ENCODE measurements at regions not wholly inside any gene's neighbourhood (a gene's known extent, or its start where the extent isn't known, plus 50 kb on each side); places are given as distances from the start of the nearest gene placed in this dataset.

GRCh38 chr16:73997971-73998370, 298.6 kb upstream of the PSMD7 start:
- Histone ChIP-seq H3K14ac (replicated peaks; ENCODE audit: low read depth, low read length) (no peak overlapping the region), H3K4me3 (ENCODE audit: insufficient read depth, low read depth, low read length) (no peak overlapping the region), H3K18ac (ENCODE audit: low read depth, low read length) (no peak overlapping the region), H3K9ac (ENCODE audit: low read depth, low read length) (no peak overlapping the region), H2BK20ac (ENCODE audit: low read depth, low read length) (no peak overlapping the region), H4K5ac (ENCODE audit: low read depth, low read length) (no peak overlapping the region), H2BK15ac (ENCODE audit: low read depth, low read length) (no peak overlapping the region), H4K20me1 (ENCODE audit: insufficient read depth, low read length) (no peaks in the 10 kb centered on the region), H2AFZ (replicated peaks; ENCODE audit: low read length, poor library complexity) (no peak overlapping the region), H3K4ac (ENCODE audit: low read depth, low read length) (no peak overlapping the region), H4K8ac (ENCODE audit: low read depth in 2 of 2, low read length in 2 of 2) (no peak overlapping the region), H3K9me3 (ENCODE audit: control insufficient read depth, insufficient read depth, low read length) (no peaks in the 10 kb centered on the region), H3K36me3 (ENCODE audit: control insufficient read depth, insufficient read depth, low read length) (no peaks in the 10 kb centered on the region), H3K23ac (ENCODE audit: low read depth, low read length) (no peak overlapping the region), H3K4me1 (ENCODE audit: control insufficient read depth, insufficient read depth, low read length) (no peaks in the 10 kb centered on the region), H3K27ac (ENCODE audit: insufficient read depth, low read length) (no peak overlapping the region), H3K9me1 (ENCODE audit: insufficient read depth, low read length) (no peaks in the 10 kb centered on the region), H2AK9ac (replicated peaks; ENCODE audit: low read depth, low read length, poor library complexity) (no peak overlapping the region), H4K91ac (ENCODE audit: insufficient read depth, low read depth, low read length) (no peak overlapping the region), H3K27me3 (ENCODE audit: control insufficient read depth, insufficient read depth, low read length) (no peaks in the 10 kb centered on the region), H3K4me2 (ENCODE audit: low read depth, low read length) (no peak overlapping the region), H2BK120ac (ENCODE audit: low read depth, low read length) (no peak overlapping the region), H3K79me1 (ENCODE audit: low read depth in 1 of 2, low read length in 2 of 2) (no peaks in the 10 kb centered on the region), H2BK5ac (ENCODE audit: low read depth, low read length, poor library complexity, severe bottlenecking) (no peak overlapping the region), H2AK5ac (ENCODE audit: low read depth, low read length) (no peak overlapping the region), H3K56ac (ENCODE audit: extremely low read depth, insufficient read depth, low read length) (no peak overlapping the region)
- intact Hi-C loops (cut with micrococcal nuclease) = no loop called here
- DNase-seq = no peak
- 43% methylated on average over 1 of the region's 4 CpGs; no CpG with 5 or more reads in 1 of the 2 experiments for whole genome bisulfite sequencing, 2 experiments (ENCODE audit: extremely low coverage in 2 of 2, insufficient read length in 1 of 2)
- no TSS peak for BruUV-seq (replicated peaks)
- POLR2A ChIA-PET (ENCODE audit: unreplicated experiment) = no interaction called here
- in situ Hi-C loops (cut with MboI; ENCODE audit: low sequenced_read_pairs) = no loop called here
- TF ChIP-seq RFX5 (IDR thresholded peaks at IDR 0.05; ENCODE audit: low read depth, low read length) (no peak), CEBPB (IDR thresholded peaks at IDR 0.05; ENCODE audit: low read depth, low read length) (no peak), MAFK (IDR thresholded peaks at IDR 0.05; ENCODE audit: low read depth, low read length) (no peak), SMC3 (IDR thresholded peaks at IDR 0.05; ENCODE audit: low read depth, low read length) (no peak), RAD21 (IDR thresholded peaks at IDR 0.05; ENCODE audit: low read length) (no peak), CTCF (conservative IDR thresholded peaks at IDR 0.05; ENCODE audit: low read depth, low read length) (no peak), POLR2A (IDR thresholded peaks at IDR 0.05; ENCODE audit: low read depth, low read length) (no peak), USF2 (IDR thresholded peaks at IDR 0.05; ENCODE audit: low read depth, low read length) (no peak), FOS (IDR thresholded peaks at IDR 0.05; ENCODE audit: low read depth, low read length) (no peak), MAZ (IDR thresholded peaks at IDR 0.05; ENCODE audit: borderline replicate concordance, low read depth, low read length) (no peak), BHLHE40 (IDR thresholded peaks at IDR 0.05; ENCODE audit: low read depth, low read length) (no peak)
- CTCF ChIA-PET = no interaction called here
- ATAC-seq (ENCODE audit: low read depth) = no peak
- dilution Hi-C loops (cut with HindIII; ENCODE audit: low sequenced_read_pairs, unreplicated experiment) = no loop called here
